ENCODE measurements at regions not wholly inside any gene's neighbourhood (a gene's known extent, or its start where the extent isn't known, plus 50 kb on each side); places are given as distances from the start of the nearest gene placed in this dataset.

- Mint-ChIP-seq H3K27me3 (ENCODE audit: insufficient read depth, unreplicated experiment) (no peaks in the 10 kb centered on the region), H3K4me1 (ENCODE audit: low read depth, unreplicated experiment) (no peaks in the 10 kb centered on the region), H3K27ac (ENCODE audit: unreplicated experiment) (no peak overlapping the region), H3K36me3 (ENCODE audit: insufficient read depth, unreplicated experiment) (no peaks in the 10 kb centered on the region), H3K4me3 (ENCODE audit: unreplicated experiment) (no peak overlapping the region), H3K9me3 (ENCODE audit: unreplicated experiment) (no peaks in the 10 kb centered on the region)
- Histone ChIP-seq H3K27me3 (replicated peaks; ENCODE audit: control insufficient read depth, insufficient read depth, low read length) (no peaks in the 10 kb centered on the region), H3K4me1 (no peaks in the 10 kb centered on the region), H3K9me3 (no peaks in the 10 kb centered on the region), H3K36me3 (ENCODE audit: control insufficient read depth, insufficient read depth, low read length) (no peaks in the 10 kb centered on the region), H3K4me3 (ENCODE audit: low read depth, low read length) (no peak overlapping the region)
- POLR2A ChIA-PET: no interaction called here
- intact Hi-C loops (cut with micrococcal nuclease; ENCODE audit: unreplicated experiment): no loop called here
- CTCF ChIA-PET: no interaction called here
- TF ChIP-seq CTCF (IDR thresholded peaks at IDR 0.05; ENCODE audit: insufficient read depth in 1 of 2, low read depth in 1 of 2, low read length in 1 of 2, severe bottlenecking in 1 of 2, unreplicated experiment in 1 of 2): no peak
- DNase-seq: no peak
- BruUV-seq (replicated peaks): no TSS peak
Measured at GRCh38 chr21:14757533-14758327, 211.6 kb upstream of the SAMSN1 start.

DNA sequence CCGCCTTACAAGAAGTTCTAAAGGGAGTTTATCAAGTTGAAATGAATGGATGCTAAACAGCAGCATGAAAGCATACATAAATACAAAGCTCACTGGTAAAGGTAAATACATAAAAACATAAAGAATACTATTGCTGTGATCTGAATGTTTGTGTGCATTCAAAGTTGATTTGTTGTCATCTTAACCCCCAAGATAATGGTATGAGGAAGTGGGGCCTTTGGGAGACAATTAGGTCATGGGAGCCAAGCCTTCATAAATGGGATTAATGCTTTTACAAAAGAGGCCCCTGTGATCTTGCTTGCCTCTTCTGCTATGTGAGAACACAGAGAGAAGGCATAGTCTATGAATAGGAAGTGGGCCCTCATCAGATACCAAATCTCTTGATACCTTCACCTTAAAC lies 209.0 kb upstream of the SAMSN1 start:
- Histone ChIP-seq H3K36me3 (ENCODE audit: control insufficient read depth, insufficient read depth, low read length) (no peaks in the 10 kb centered on the region), H3K4me1 (no peaks in the 10 kb centered on the region), H3K4me3 (ENCODE audit: low read depth, low read length) (no peak overlapping the region), H3K27me3 (replicated peaks; ENCODE audit: control insufficient read depth, insufficient read depth, low read length) (no peaks in the 10 kb centered on the region), H3K9me3 (no peaks in the 10 kb centered on the region)
- intact Hi-C loops (cut with micrococcal nuclease; ENCODE audit: unreplicated experiment): no loop called here
- CTCF ChIA-PET: no interaction called here
- no peak for TF ChIP-seq CTCF (IDR thresholded peaks at IDR 0.05; ENCODE audit: insufficient read depth in 1 of 2, low read depth in 1 of 2, low read length in 1 of 2, severe bottlenecking in 1 of 2, unreplicated experiment in 1 of 2)
- DNase-seq: no peak
- no TSS peak for BruUV-seq (replicated peaks)
- POLR2A ChIA-PET: no interaction called here
- no peaks in the 10 kb centered on the region for H3K36me3 Mint-ChIP-seq (ENCODE audit: insufficient read depth, unreplicated experiment)
- no peak overlapping the region for H3K4me3 Mint-ChIP-seq (ENCODE audit: unreplicated experiment)
- peaks cover 6% of the 10 kb centered on the region for H3K27me3 Mint-ChIP-seq (ENCODE audit: insufficient read depth, unreplicated experiment)
- no peak overlapping the region for H3K27ac Mint-ChIP-seq (ENCODE audit: unreplicated experiment)
- H3K4me1 Mint-ChIP-seq (ENCODE audit: low read depth, unreplicated experiment): no peaks in the 10 kb centered on the region
- no peaks in the 10 kb centered on the region for H3K9me3 Mint-ChIP-seq (ENCODE audit: unreplicated experiment)

- no peak for TF ChIP-seq CTCF (IDR thresholded peaks at IDR 0.05; ENCODE audit: insufficient read depth in 1 of 2, low read depth in 1 of 2, low read length in 1 of 2, severe bottlenecking in 1 of 2, unreplicated experiment in 1 of 2)
- H3K4me3 ChIP-seq (ENCODE audit: low read depth, low read length): no peak overlapping the region
- Mint-ChIP-seq H3K4me1 (ENCODE audit: low read depth, unreplicated experiment) (no peaks in the 10 kb centered on the region), H3K36me3 (ENCODE audit: insufficient read depth, unreplicated experiment) (no peaks in the 10 kb centered on the region), H3K27me3 (ENCODE audit: insufficient read depth, unreplicated experiment) (peaks cover 6% of the 10 kb centered on the region), H3K4me3 (ENCODE audit: unreplicated experiment) (no peak overlapping the region), H3K9me3 (ENCODE audit: unreplicated experiment) (no peaks in the 10 kb centered on the region), H3K27ac (ENCODE audit: unreplicated experiment) (no peak overlapping the region)
- intact Hi-C loops (cut with micrococcal nuclease; ENCODE audit: unreplicated experiment): no loop called here
- BruUV-seq (replicated peaks): no TSS peak
- POLR2A ChIA-PET: no interaction called here
- no peaks in the 10 kb centered on the region for H3K4me1 ChIP-seq
- H3K36me3 ChIP-seq (ENCODE audit: control insufficient read depth, insufficient read depth, low read length): no peaks in the 10 kb centered on the region
- no peak for DNase-seq
- CTCF ChIA-PET: no interaction called here
- no peaks in the 10 kb centered on the region for H3K27me3 ChIP-seq (replicated peaks; ENCODE audit: control insufficient read depth, insufficient read depth, low read length)
- H3K9me3 ChIP-seq: no peaks in the 10 kb centered on the region
Measured at GRCh38 chr21:14754682-14755081, 208.6 kb upstream of the SAMSN1 start.

Data from Caco-2 (cell line).